Upper lobe of right lung (tissue), 1 donor: ENCODE measurements at regions not wholly inside any gene's neighbourhood (a gene's known extent, or its start where the extent isn't known, plus 50 kb on each side); places are given as distances from the start of the nearest gene placed in this dataset.

Experiments used
- ATAC-seq: fragments of 200-7000 bp; cut with Tn5 transposase; one replicate; pipeline ENCODE4 v1.9.1; 2020; ENCODE audit warnings: mild to moderate bottlenecking, moderate library complexity
- DNase-seq: peaks from one replicate; pipeline ENCODE4 v3.0.0-alpha.2; 2020
- H3K27ac ChIP-seq: fragments of 200-600 bp; one replicate; pipeline ENCODE4 v1.8.0; 2022
- H3K27me3 ChIP-seq: fragments of 200-600 bp; one replicate; pipeline ENCODE4 v1.8.0; 2022; ENCODE audit warnings: mild to moderate bottlenecking
- H3K36me3 ChIP-seq: fragments of 200-600 bp; one replicate; pipeline ENCODE4 v1.8.0; 2022
- H3K4me1 ChIP-seq: fragments of 200-600 bp; one replicate; pipeline ENCODE4 v1.8.0; 2022
- H3K4me3 ChIP-seq: fragments of 200-600 bp; one replicate; pipeline ENCODE4 v1.8.0; 2022; ENCODE audit warnings: mild to moderate bottlenecking
- H3K9me3 ChIP-seq: fragments of 200-600 bp; one replicate; pipeline ENCODE4 v1.8.0; 2022
- CTCF ChIP-seq: fragments of 200-600 bp; IDR thresholded peaks from one replicate; pipeline ENCODE4 v1.8.0; 2022; ENCODE audit warnings: antibody characterized with exemption
- intact Hi-C: fragments of 100-400 bp; cut with DNase I; formaldehyde crosslinking; loops from one replicate; pipeline ENCODE4 v1.11.0; 2022
- donor health status: DM: no; HTN: yes; CAD: no; lungs with severe emphysema.

- Histone ChIP-seq H3K27me3 (no peaks in the 10 kb centered on the region), H3K36me3 (no peaks in the 10 kb centered on the region), H3K27ac (no peak overlapping the region), H3K4me1 (no peaks in the 10 kb centered on the region), H3K9me3 (no peaks in the 10 kb centered on the region), H3K4me3 (no peak overlapping the region)
- intact Hi-C loops: no loop called here
- DNase-seq (no peak), ATAC-seq (no peak)
- no peak for TF ChIP-seq CTCF
Measured at GRCh38 chr2:207428573-207428972, 101.2 kb upstream of the CREB1 start.

GRCh38 chr2:207432453-207432852 is 97.3 kb upstream of the CREB1 start:
- intact Hi-C loops: no loop called here
- H3K36me3 ChIP-seq: no peaks in the 10 kb centered on the region
- H3K9me3 ChIP-seq: no peaks in the 10 kb centered on the region

GRCh38 chr2:207434306-207434705 is 95.5 kb upstream of the CREB1 start:
- no peak for TF ChIP-seq CTCF
- Histone ChIP-seq H3K4me1 (no peaks in the 10 kb centered on the region), H3K27ac (no peak overlapping the region), H3K4me3 (no peak overlapping the region), H3K9me3 (no peaks in the 10 kb centered on the region), H3K27me3 (no peaks in the 10 kb centered on the region), H3K36me3 (no peaks in the 10 kb centered on the region)
- DNase-seq (no peak), ATAC-seq (no peak)
- intact Hi-C loops: no loop called here

More at GRCh38 chr2:207432453-207432852, 97.3 kb upstream of the CREB1 start:
- Histone ChIP-seq H3K4me3 (no peak overlapping the region), H3K4me1 (no peaks in the 10 kb centered on the region), H3K27me3 (no peaks in the 10 kb centered on the region), H3K27ac (no peak overlapping the region)
- no peak for TF ChIP-seq CTCF
- ATAC-seq: no peak
- DNase-seq: no peak

GRCh38 chr2:207434899-207435465 is 94.8 kb upstream of the CREB1 start:
- H3K27ac ChIP-seq: no peak overlapping the region
- H3K9me3 ChIP-seq: no peaks in the 10 kb centered on the region
- TF ChIP-seq CTCF: no peak
- no peaks in the 10 kb centered on the region for H3K4me1 ChIP-seq
- no peaks in the 10 kb centered on the region for H3K27me3 ChIP-seq
- ATAC-seq (no peak), DNase-seq (no peak)
- H3K36me3 ChIP-seq: no peaks in the 10 kb centered on the region
- intact Hi-C loops: no loop called here
- H3K4me3 ChIP-seq: no peak overlapping the region

GRCh38 chr2:207437136-207437523 is 92.6 kb upstream of the CREB1 start:
- no peak for DNase-seq
- ATAC-seq: no peak
- Histone ChIP-seq H3K4me3 (no peak overlapping the region), H3K27ac (no peak overlapping the region), H3K4me1 (no peaks in the 10 kb centered on the region), H3K36me3 (no peaks in the 10 kb centered on the region), H3K9me3 (no peaks in the 10 kb centered on the region), H3K27me3 (no peaks in the 10 kb centered on the region)
- intact Hi-C loops: no loop called here
- TF ChIP-seq CTCF: no peak

- H3K4me3 ChIP-seq: no peak overlapping the region
- H3K36me3 ChIP-seq: no peaks in the 10 kb centered on the region
- H3K27me3 ChIP-seq: no peaks in the 10 kb centered on the region
- intact Hi-C loops: no loop called here
- TF ChIP-seq CTCF: no peak
- ATAC-seq (no peak), DNase-seq (no peak)
- no peaks in the 10 kb centered on the region for H3K4me1 ChIP-seq
- H3K9me3 ChIP-seq: no peaks in the 10 kb centered on the region
- H3K27ac ChIP-seq: no peak overlapping the region
Measured at GRCh38 chr2:207437524-207438143, 92.1 kb upstream of the CREB1 start.
